Astrocyte (in vitro differentiated cells and primary cell): ENCODE measurements at regions not wholly inside any gene's neighbourhood (a gene's known extent, or its start where the extent isn't known, plus 50 kb on each side); places are given as distances from the start of the nearest gene placed in this dataset.

ENCODE experiments used
- EZH2 ChIP-seq: IDR thresholded peaks from 2 replicates; pipeline ENCODE4 v1.6.1; 2012; ENCODE audit warnings: mild to moderate bottlenecking, low read length, inconsistent platforms; ENCODE audit not compliant: insufficient read depth
- TF ChIP-seq, protein P1 (sequence below): IDR thresholded peaks from 2 replicates; pipeline ENCODE4 v1.5.1; 2011; ENCODE audit warnings: low read depth, mild to moderate bottlenecking, inconsistent platforms, low read length, moderate library complexity; ENCODE audit not compliant: insufficient read depth

GRCh38 chr10:130234171-130234965 is 98.2 kb downstream of the GLRX3 start:
- TF ChIP-seq, protein P1, sequence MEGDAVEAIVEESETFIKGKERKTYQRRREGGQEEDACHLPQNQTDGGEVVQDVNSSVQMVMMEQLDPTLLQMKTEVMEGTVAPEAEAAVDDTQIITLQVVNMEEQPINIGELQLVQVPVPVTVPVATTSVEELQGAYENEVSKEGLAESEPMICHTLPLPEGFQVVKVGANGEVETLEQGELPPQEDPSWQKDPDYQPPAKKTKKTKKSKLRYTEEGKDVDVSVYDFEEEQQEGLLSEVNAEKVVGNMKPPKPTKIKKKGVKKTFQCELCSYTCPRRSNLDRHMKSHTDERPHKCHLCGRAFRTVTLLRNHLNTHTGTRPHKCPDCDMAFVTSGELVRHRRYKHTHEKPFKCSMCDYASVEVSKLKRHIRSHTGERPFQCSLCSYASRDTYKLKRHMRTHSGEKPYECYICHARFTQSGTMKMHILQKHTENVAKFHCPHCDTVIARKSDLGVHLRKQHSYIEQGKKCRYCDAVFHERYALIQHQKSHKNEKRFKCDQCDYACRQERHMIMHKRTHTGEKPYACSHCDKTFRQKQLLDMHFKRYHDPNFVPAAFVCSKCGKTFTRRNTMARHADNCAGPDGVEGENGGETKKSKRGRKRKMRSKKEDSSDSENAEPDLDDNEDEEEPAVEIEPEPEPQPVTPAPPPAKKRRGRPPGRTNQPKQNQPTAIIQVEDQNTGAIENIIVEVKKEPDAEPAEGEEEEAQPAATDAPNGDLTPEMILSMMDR: no peak
- TF ChIP-seq EZH2: no peak
